Psoas muscle (tissue), 7 donors: ENCODE measurements at regions not wholly inside any gene's neighbourhood (a gene's known extent, or its start where the extent isn't known, plus 50 kb on each side); places are given as distances from the start of the nearest gene placed in this dataset.

Experiments
- ATAC-seq, 4 donors: fragments of 200-7000 bp; cut with Tn5 transposase; one replicate each; pipeline ENCODE4 v1.9.1; 2020; ENCODE audit warnings: moderate library complexity in 3 of 4, mild to moderate bottlenecking in 2 of 4
- DNase-seq, 2 donors: peaks; one replicate each; pipeline ENCODE4 v3.0.0-alpha.2; 2020
- H3K27ac ChIP-seq: fragments of 200-600 bp; one replicate; pipeline ENCODE4 v1.8.0; 2022
- H3K27me3 ChIP-seq, 3 donors: fragments of 200-600 bp in 1 of 3; one replicate each; pipeline versions ENCODE4 v1.6.1 to v1.8.0; 2013 to 2022; ENCODE audit warnings: low read length in 2 of 3, mild to moderate bottlenecking in 2 of 3, moderate library complexity in 1 of 3; ENCODE audit not compliant: insufficient read depth in 3 of 3
- H3K36me3 ChIP-seq, 2 donors: fragments of 200-600 bp in 1 of 2; one replicate each; pipeline versions ENCODE4 v1.6.1 to v1.8.0; 2013 to 2022; ENCODE audit warnings: low read depth in 1 of 2, mild to moderate bottlenecking in 1 of 2, moderate library complexity in 1 of 2; ENCODE audit not compliant: insufficient read depth in 1 of 2
- H3K4me1 ChIP-seq: fragments of 200-600 bp; one replicate; pipeline ENCODE4 v1.8.0; 2022
- H3K4me3 ChIP-seq: fragments of 200-600 bp; one replicate; pipeline ENCODE4 v1.8.0; 2022; ENCODE audit warnings: mild to moderate bottlenecking
- H3K9me3 ChIP-seq: fragments of 200-600 bp; one replicate; pipeline ENCODE4 v1.8.0; 2022
- WGBS, 3 donors: extraction: QIAGEN DNeasy Blood & Tissue Kit; methylation state at CpG; one replicate each; pipeline versions ENCODE4 v1.1.6 to v1.1.7; 2013; 5-methylcytosine and 5-hydroxymethylcytosine counted together
- intact Hi-C, 2 donors: fragments of 100-400 bp; cut with DNase I; formaldehyde crosslinking; loops; one replicate each; pipeline versions ENCODE4 v1.11.0 to v1.14.2; 2022
- TF ChIP-seq, protein P1 (sequence below): fragments of 200-600 bp; IDR thresholded peaks from one replicate; pipeline ENCODE4 v1.8.0; 2022; ENCODE audit warnings: antibody characterized with exemption
- donor health status: healthy with polysubstance abuse.
- donor health status: DM: no; HTN: no; CAD: no; lungs with moderate emphysema.
- donor health status: Bipolar disorder and iron deficiency.
- donor health status: healthy.
- donor health status: DM: yes; HTN: yes; CAD: no.
- donor health status: DM: no; HTN: no; CAD: no.
- donor health status: DM: yes; HTN: yes; CAD: no.

DNA sequence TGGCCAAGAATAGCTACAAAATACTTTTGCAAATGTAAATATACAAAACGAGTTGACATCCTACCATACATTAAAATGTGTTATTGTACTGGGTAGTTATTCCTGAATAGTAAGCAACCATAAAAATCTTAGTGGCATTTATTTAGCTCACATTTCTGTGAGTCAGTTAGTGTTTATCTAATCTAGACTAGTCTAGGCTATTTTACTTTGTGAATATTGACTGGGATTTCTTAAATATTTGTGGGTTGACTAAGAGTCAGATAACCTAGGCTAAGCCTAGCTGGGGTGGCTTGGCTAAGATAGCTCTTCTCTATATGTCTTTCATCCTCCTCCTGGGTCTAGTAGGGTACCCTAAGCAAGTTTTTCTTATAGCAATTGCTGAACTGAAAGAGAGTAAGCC lies 543.8 kb upstream of the DIAPH2 start:
- Histone ChIP-seq H3K9me3 (no peaks in the 10 kb centered on the region), H3K4me1 (no peaks in the 10 kb centered on the region), H3K4me3 (no peak overlapping the region), H3K27ac (no peak overlapping the region), H3K36me3 (no peaks in the 10 kb centered on the region), H3K27me3 (no peaks in the 10 kb centered on the region)
- no peak for ATAC-seq
- DNase-seq: no peak
- WGBS, 3 donors: 18 to 40% (median 38%) methylated on average over 1 of the region's 1 CpG
- intact Hi-C loops: no loop called here
- TF ChIP-seq, protein P1, sequence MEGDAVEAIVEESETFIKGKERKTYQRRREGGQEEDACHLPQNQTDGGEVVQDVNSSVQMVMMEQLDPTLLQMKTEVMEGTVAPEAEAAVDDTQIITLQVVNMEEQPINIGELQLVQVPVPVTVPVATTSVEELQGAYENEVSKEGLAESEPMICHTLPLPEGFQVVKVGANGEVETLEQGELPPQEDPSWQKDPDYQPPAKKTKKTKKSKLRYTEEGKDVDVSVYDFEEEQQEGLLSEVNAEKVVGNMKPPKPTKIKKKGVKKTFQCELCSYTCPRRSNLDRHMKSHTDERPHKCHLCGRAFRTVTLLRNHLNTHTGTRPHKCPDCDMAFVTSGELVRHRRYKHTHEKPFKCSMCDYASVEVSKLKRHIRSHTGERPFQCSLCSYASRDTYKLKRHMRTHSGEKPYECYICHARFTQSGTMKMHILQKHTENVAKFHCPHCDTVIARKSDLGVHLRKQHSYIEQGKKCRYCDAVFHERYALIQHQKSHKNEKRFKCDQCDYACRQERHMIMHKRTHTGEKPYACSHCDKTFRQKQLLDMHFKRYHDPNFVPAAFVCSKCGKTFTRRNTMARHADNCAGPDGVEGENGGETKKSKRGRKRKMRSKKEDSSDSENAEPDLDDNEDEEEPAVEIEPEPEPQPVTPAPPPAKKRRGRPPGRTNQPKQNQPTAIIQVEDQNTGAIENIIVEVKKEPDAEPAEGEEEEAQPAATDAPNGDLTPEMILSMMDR: no peak

- no peak overlapping the region for H3K4me3 ChIP-seq
- H3K36me3 ChIP-seq: no peaks in the 10 kb centered on the region
- peaks cover 4% of the 10 kb centered on the region for H3K9me3 ChIP-seq
- no peaks in the 10 kb centered on the region for H3K4me1 ChIP-seq
- DNase-seq (no peak), ATAC-seq (no peak)
- TF ChIP-seq, protein P1: no peak
- H3K27me3 ChIP-seq: no peaks in the 10 kb centered on the region
- intact Hi-C loops: no loop called here
- H3K27ac ChIP-seq: no peak overlapping the region
Observed at GRCh38 chrX:96147681-96148080, 537.0 kb upstream of the DIAPH2 start.

- WGBS, 3 donors: 25 to 58% (median 38%) methylated on average over 1 of the region's 1 CpG
Observed at GRCh38 chrX:96170626-96171025, 514.0 kb upstream of the DIAPH2 start.

DNA sequence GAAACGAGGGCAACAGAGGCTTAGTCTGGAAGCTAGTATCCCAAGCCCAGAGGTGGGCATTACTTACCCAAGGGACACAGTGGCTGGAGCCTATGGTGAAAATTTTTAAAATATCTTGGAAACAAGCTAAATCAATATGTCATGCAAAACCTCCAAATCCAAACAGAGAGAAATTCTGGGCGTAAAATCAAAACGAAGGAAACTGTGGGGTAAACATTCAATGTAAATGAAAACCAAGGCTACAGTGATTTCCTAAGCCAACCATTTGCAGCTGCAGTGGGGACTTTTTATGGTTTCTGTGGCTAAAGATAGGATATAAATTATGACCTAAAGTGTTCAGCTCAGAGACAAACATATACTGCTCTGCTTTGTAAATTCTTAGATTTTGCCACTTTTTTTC lies 507.7 kb upstream of the DIAPH2 start:
- no peak overlapping the region for H3K4me3 ChIP-seq
- no peaks in the 10 kb centered on the region for H3K27me3 ChIP-seq
- DNase-seq: no peak
- H3K36me3 ChIP-seq: no peaks in the 10 kb centered on the region
- ATAC-seq: no peak
- H3K27ac ChIP-seq: no peak overlapping the region
- H3K4me1 ChIP-seq: no peaks in the 10 kb centered on the region
- no peaks in the 10 kb centered on the region for H3K9me3 ChIP-seq
- WGBS, 3 donors: 29 to 52% (median 39%) methylated on average over 3 of the region's 3 CpGs
- intact Hi-C loops: no loop called here
- TF ChIP-seq, protein P1: no peak

More at GRCh38 chrX:96170626-96171025, 514.0 kb upstream of the DIAPH2 start:
- no peaks in the 10 kb centered on the region for H3K36me3 ChIP-seq
- no peaks in the 10 kb centered on the region for H3K9me3 ChIP-seq
- DNase-seq (no peak), ATAC-seq (no peak)
- intact Hi-C loops: no loop called here
- no peaks in the 10 kb centered on the region for H3K4me1 ChIP-seq
- H3K27ac ChIP-seq: no peak overlapping the region
- H3K27me3 ChIP-seq: no peaks in the 10 kb centered on the region
- no peak overlapping the region for H3K4me3 ChIP-seq
- TF ChIP-seq, protein P1: no peak

DNA sequence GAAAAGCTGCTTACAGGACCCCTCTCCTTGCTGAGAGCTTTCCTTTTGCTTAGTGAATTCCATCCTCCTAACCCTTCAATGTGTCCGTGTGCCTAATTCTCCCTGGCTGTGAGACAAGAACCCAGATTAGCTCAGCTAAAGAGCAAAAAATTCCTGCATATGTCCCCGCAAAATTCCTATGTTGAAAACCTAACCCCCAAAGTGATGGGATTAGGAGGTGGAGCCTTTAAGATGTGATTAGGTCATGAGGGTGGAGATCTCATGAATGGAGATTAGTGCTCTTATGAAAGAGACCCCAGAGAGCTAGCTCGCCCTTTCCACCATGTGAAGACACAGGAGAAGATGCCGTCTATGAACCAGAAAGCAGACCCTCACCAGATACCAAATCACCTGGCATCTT lies 503.0 kb upstream of the DIAPH2 start:
- Histone ChIP-seq H3K4me1 (no peaks in the 10 kb centered on the region), H3K27me3 (no peaks in the 10 kb centered on the region), H3K4me3 (no peak overlapping the region), H3K36me3 (no peaks in the 10 kb centered on the region), H3K9me3 (no peaks in the 10 kb centered on the region), H3K27ac (no peak overlapping the region)
- intact Hi-C loops: no loop called here
- DNase-seq (no peak), ATAC-seq (no peak)
- WGBS, 3 donors: 50 to 86% (median 71%) methylated on average over 4 of the region's 4 CpGs
- TF ChIP-seq, protein P1: no peak
